Stimulated activated CD4-positive, alpha-beta T cell treated with anti-CD3 and anti-CD28 coated beads, Interleukin-2, amount 100 ng/mL, for 48 hours (primary cell): ENCODE measurements at regions not wholly inside any gene's neighbourhood (a gene's known extent, or its start where the extent isn't known, plus 50 kb on each side); places are given as distances from the start of the nearest gene placed in this dataset.
A peak's percentile ranks its signal among the peaks of the same experiment; 100 is the strongest.
"Not testable (repeated sequence)": the region's sequence is repeated elsewhere in the genome, so short reads cannot be mapped to it uniquely, and the experiment has no call there.

Experiments
- DNase-seq, 2 donors: peaks; one replicate each; pipeline ENCODE4 v3.0.0-alpha.2; 2020

GRCh38 chr1:96569288-96569687, 152.3 kb upstream of the PTBP2 start:
- DNase-seq = no peak

- no peak for DNase-seq
These were observed 141.9 kb upstream of the PTBP2 start for GRCh38 chr1:96579636-96580035.

- no peak for DNase-seq
These were observed 140.7 kb upstream of the PTBP2 start for GRCh38 chr1:96580920-96581319.

GRCh38 chr1:96581772-96582171, 139.8 kb upstream of the PTBP2 start:
- no peak for DNase-seq

GRCh38 chr1:96583903-96584302, 137.7 kb upstream of the PTBP2 start:
- no peak for DNase-seq

- no peak for DNase-seq
These were observed 134.4 kb upstream of the PTBP2 start for GRCh38 chr1:96587222-96587621.

- no peak for DNase-seq
These were observed 133.1 kb upstream of the PTBP2 start for GRCh38 chr1:96588416-96588995.

- not testable (repeated sequence) for DNase-seq
These were observed 126.1 kb upstream of the PTBP2 start for GRCh38 chr1:96595530-96595929.

- peak in 1 of 2 donors; percentile 3 for DNase-seq
These were observed 125.2 kb upstream of the PTBP2 start for GRCh38 chr1:96596226-96596922.

GRCh38 chr1:96597218-96597617, 124.4 kb upstream of the PTBP2 start:
- no peak for DNase-seq

GRCh38 chr1:96598416-96599168, 123.0 kb upstream of the PTBP2 start:
- DNase-seq = no peak

- not testable (repeated sequence) for DNase-seq
These were observed 117.0 kb upstream of the PTBP2 start for GRCh38 chr1:96604620-96605019.

- not testable (repeated sequence) for DNase-seq
These were observed 104.2 kb upstream of the PTBP2 start for GRCh38 chr1:96617375-96617774.

- DNase-seq = no peak
These were observed 89.4 kb upstream of the PTBP2 start for GRCh38 chr1:96632045-96632664.

- no peak for DNase-seq
These were observed 87.9 kb upstream of the PTBP2 start for GRCh38 chr1:96633695-96634094.

GRCh38 chr1:96634883-96635282, 86.7 kb upstream of the PTBP2 start:
- no peak for DNase-seq

GRCh38 chr1:96641282-96641681, 80.3 kb upstream of the PTBP2 start:
- DNase-seq = no peak

GRCh38 chr1:96643519-96643918, 78.1 kb upstream of the PTBP2 start:
- no peak for DNase-seq

- DNase-seq = no peak
These were observed 72.3 kb upstream of the PTBP2 start for GRCh38 chr1:96649301-96649700.

- no peak for DNase-seq
These were observed 70.1 kb upstream of the PTBP2 start for GRCh38 chr1:96651517-96651916.

- DNase-seq = no peak
These were observed 61.5 kb upstream of the PTBP2 start for GRCh38 chr1:96660051-96660450.

GRCh38 chr1:96660503-96660902, 61.1 kb upstream of the PTBP2 start:
- DNase-seq = no peak
